ENCODE measurements at regions not wholly inside any gene's neighbourhood (a gene's known extent, or its start where the extent isn't known, plus 50 kb on each side); places are given as distances from the start of the nearest gene placed in this dataset.

DNA sequence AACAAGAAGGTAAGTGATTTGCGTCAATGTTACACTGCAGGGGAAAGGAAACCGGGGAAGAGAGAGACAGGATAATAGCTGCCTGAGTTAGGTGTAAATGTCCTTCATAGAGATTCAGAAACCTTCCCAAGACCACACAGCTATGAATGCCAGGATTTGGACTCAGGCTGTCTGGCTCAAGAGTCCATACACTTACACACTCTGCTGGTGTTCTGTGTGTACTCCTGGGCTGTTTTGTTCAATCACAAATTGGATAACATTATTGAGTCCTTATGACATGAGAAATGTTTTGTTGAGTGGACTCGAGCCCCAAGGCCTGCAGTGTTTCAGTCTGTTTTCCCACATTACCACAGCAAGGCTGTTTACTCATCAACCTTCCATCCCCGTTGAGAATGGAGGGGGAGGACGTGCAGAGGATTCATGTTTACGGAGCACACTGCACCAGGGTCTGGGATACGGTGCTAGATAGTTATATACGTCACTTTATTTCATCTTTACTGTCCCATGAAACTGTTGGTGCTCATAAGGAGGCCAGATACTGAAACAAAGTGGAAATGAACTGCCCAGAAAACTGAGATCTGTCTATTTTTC is 450.8 kb downstream of the HAPSTR1 start:
- TF ChIP-seq, protein P1, sequence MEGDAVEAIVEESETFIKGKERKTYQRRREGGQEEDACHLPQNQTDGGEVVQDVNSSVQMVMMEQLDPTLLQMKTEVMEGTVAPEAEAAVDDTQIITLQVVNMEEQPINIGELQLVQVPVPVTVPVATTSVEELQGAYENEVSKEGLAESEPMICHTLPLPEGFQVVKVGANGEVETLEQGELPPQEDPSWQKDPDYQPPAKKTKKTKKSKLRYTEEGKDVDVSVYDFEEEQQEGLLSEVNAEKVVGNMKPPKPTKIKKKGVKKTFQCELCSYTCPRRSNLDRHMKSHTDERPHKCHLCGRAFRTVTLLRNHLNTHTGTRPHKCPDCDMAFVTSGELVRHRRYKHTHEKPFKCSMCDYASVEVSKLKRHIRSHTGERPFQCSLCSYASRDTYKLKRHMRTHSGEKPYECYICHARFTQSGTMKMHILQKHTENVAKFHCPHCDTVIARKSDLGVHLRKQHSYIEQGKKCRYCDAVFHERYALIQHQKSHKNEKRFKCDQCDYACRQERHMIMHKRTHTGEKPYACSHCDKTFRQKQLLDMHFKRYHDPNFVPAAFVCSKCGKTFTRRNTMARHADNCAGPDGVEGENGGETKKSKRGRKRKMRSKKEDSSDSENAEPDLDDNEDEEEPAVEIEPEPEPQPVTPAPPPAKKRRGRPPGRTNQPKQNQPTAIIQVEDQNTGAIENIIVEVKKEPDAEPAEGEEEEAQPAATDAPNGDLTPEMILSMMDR (IDR thresholded peaks at IDR 0.05), result no peak
- TF ChIP-seq POLR2A (IDR thresholded peaks at IDR 0.05), result no peak
- no peak for TF ChIP-seq POLR2AphosphoS5 (IDR thresholded peaks at IDR 0.05)

Measured in breast epithelium (tissue), 3 donors.